IMR-90 (cell line): ENCODE measurements at regions not wholly inside any gene's neighbourhood (a gene's known extent, or its start where the extent isn't known, plus 50 kb on each side); places are given as distances from the start of the nearest gene placed in this dataset.

Experiments used
- BHLHE40 ChIP-seq: fragments of 150-350 bp; IDR thresholded peaks from 2 replicates; pipeline ENCODE4 v1.6.1; 2016; ENCODE audit warnings: mild to moderate bottlenecking, low read depth, low read length
- CEBPB ChIP-seq: IDR thresholded peaks from 2 replicates; pipeline ENCODE4 v1.6.1; 2012; ENCODE audit warnings: low read depth, low read length, improper control_type of control experiment
- CHD1 ChIP-seq: IDR thresholded peaks from 2 replicates; pipeline ENCODE4 v1.6.1; 2012; ENCODE audit warnings: low read depth, low read length, improper control_type of control experiment
- MAFK ChIP-seq: IDR thresholded peaks from 2 replicates; pipeline ENCODE4 v1.6.1; 2012; ENCODE audit warnings: low read depth, low read length, improper control_type of control experiment
- MAZ ChIP-seq: IDR thresholded peaks from 2 replicates; pipeline ENCODE4 v1.6.1; 2012; ENCODE audit warnings: low read depth, mild to moderate bottlenecking, low read length, improper control_type of control experiment, moderate library complexity, borderline replicate concordance
- MXI1 ChIP-seq: IDR thresholded peaks from 2 replicates; pipeline ENCODE4 v1.6.1; 2012; ENCODE audit warnings: low read depth, mild to moderate bottlenecking, low read length, moderate library complexity, borderline replicate concordance
- NFE2L2 ChIP-seq: fragments of 150-350 bp; IDR thresholded peaks from 2 replicates; pipeline ENCODE4 v1.6.1; 2016; ENCODE audit warnings: low read depth, mild to moderate bottlenecking, low read length
- POLR2A ChIP-seq: IDR thresholded peaks from 2 replicates; pipeline ENCODE4 v1.6.1; 2012; ENCODE audit warnings: mild to moderate bottlenecking, low read depth, low read length
- RAD21 ChIP-seq: IDR thresholded peaks from 2 replicates; pipeline ENCODE4 v1.6.1; 2012; ENCODE audit warnings: low read length, improper control_type of control experiment
- RFX5 ChIP-seq: IDR thresholded peaks from 2 replicates; pipeline ENCODE4 v1.8.0; 2012; ENCODE audit warnings: low read depth, mild to moderate bottlenecking, low read length, moderate library complexity
- TF ChIP-seq, protein P1 (sequence below): conservative IDR thresholded peaks from 2 replicates; pipeline ENCODE4 v1.5.1; 2012; ENCODE audit warnings: mild to moderate bottlenecking, low read depth, low read length, improper control_type of control experiment
- TF ChIP-seq, protein P2 (sequence below): fragments of 150-350 bp; IDR thresholded peaks from 2 replicates; pipeline ENCODE4 v1.6.1; 2017; ENCODE audit warnings: mild to moderate bottlenecking, antibody characterized with exemption, low read length, low read depth
- TF ChIP-seq, protein P3 (sequence below): fragments of 150-350 bp; IDR thresholded peaks from 2 replicates; pipeline ENCODE4 v1.6.1; 2016; ENCODE audit warnings: low read depth, mild to moderate bottlenecking, low read length, moderate library complexity, borderline replicate concordance

DNA sequence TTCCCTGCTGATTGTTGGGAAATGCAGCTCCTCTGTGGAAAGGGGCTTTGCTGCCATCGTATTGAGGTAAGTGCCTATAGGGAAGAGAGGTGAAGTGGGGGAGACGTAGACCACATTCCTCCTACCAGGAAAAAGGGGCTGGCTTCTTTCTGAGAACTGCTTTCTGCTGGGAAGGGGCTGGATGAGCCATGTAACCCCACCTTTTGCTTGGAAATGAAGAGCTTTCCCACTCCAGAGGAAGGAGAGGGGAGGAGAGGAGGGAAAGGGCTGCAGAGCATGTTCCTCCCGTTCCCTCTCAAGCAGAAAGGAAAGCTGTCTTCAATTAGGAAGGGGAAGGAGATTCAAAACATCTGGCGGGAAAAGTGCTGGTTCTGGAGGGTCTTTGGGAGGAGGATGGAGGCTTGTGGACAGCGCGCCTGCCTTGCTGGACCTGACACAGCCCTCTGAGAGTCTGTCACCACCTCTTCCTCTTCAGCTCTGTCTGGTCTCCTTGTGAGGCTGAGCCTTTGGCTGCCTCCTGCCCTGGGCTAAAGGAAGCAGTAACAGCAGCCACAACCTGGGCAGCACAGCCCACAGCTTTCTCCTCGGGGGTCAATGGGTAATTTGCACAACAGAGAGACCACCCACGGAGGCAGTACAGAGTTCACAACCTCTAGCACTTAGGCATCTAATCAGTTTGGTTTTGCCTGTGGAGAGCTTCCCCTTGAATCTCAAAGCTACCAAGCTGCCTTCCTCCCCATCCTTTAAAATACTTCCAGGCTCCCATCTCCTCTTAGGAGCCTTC, 410.0 kb upstream of the TNP1 start:
- TF ChIP-seq, protein P1, sequence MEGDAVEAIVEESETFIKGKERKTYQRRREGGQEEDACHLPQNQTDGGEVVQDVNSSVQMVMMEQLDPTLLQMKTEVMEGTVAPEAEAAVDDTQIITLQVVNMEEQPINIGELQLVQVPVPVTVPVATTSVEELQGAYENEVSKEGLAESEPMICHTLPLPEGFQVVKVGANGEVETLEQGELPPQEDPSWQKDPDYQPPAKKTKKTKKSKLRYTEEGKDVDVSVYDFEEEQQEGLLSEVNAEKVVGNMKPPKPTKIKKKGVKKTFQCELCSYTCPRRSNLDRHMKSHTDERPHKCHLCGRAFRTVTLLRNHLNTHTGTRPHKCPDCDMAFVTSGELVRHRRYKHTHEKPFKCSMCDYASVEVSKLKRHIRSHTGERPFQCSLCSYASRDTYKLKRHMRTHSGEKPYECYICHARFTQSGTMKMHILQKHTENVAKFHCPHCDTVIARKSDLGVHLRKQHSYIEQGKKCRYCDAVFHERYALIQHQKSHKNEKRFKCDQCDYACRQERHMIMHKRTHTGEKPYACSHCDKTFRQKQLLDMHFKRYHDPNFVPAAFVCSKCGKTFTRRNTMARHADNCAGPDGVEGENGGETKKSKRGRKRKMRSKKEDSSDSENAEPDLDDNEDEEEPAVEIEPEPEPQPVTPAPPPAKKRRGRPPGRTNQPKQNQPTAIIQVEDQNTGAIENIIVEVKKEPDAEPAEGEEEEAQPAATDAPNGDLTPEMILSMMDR, result no peak
- TF ChIP-seq MXI1 (no peak), POLR2A (no peak), NFE2L2 (no peak), BHLHE40 (no peak), CHD1 (no peak), CEBPB (no peak), RFX5 (no peak), RAD21 (no peak), MAFK (no peak), MAZ (no peak)
- TF ChIP-seq, protein P2, sequence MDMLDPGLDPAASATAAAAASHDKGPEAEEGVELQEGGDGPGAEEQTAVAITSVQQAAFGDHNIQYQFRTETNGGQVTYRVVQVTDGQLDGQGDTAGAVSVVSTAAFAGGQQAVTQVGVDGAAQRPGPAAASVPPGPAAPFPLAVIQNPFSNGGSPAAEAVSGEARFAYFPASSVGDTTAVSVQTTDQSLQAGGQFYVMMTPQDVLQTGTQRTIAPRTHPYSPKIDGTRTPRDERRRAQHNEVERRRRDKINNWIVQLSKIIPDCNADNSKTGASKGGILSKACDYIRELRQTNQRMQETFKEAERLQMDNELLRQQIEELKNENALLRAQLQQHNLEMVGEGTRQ, result no peak
- TF ChIP-seq, protein P3, sequence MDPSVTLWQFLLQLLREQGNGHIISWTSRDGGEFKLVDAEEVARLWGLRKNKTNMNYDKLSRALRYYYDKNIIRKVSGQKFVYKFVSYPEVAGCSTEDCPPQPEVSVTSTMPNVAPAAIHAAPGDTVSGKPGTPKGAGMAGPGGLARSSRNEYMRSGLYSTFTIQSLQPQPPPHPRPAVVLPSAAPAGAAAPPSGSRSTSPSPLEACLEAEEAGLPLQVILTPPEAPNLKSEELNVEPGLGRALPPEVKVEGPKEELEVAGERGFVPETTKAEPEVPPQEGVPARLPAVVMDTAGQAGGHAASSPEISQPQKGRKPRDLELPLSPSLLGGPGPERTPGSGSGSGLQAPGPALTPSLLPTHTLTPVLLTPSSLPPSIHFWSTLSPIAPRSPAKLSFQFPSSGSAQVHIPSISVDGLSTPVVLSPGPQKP, result no peak
